BLaER1 (cell line): ENCODE measurements at regions not wholly inside any gene's neighbourhood (a gene's known extent, or its start where the extent isn't known, plus 50 kb on each side); places are given as distances from the start of the nearest gene placed in this dataset.

Experiments
- H3K27ac ChIP-seq: shearing (Covaris generic); formaldehyde crosslinking; 2 replicates; pipeline ENCODE4 v1.8.1; 2022
- H3K27me3 ChIP-seq: shearing (Covaris generic); formaldehyde crosslinking; 2 replicates; pipeline ENCODE4 v1.8.1; 2022
- H3K36me3 ChIP-seq: shearing (Covaris generic); formaldehyde crosslinking; 2 replicates; pipeline ENCODE4 v1.8.1; 2022
- H3K4me1 ChIP-seq: shearing (Covaris generic); formaldehyde crosslinking; 2 replicates; pipeline ENCODE4 v1.8.1; 2022
- H3K4me2 ChIP-seq: shearing (Covaris generic); formaldehyde crosslinking; 2 replicates; pipeline ENCODE4 v1.8.1; 2022
- H3K4me3 ChIP-seq: shearing (Covaris generic); formaldehyde crosslinking; 2 replicates; pipeline ENCODE4 v1.8.1; 2022
- H3K9ac ChIP-seq: shearing (Covaris generic); formaldehyde crosslinking; 2 replicates; pipeline ENCODE4 v1.8.1; 2022
- H3K9me3 ChIP-seq: shearing (Covaris generic); formaldehyde crosslinking; 2 replicates; pipeline ENCODE4 v1.8.1; 2022
- H4K20me1 ChIP-seq: shearing (Covaris generic); formaldehyde crosslinking; 2 replicates; pipeline ENCODE4 v1.8.1; 2022
- Cebpa-rat ChIP-seq: shearing (Covaris generic); IDR thresholded peaks from 2 replicates; pipeline ENCODE4 v1.8.1; 2022

DNA sequence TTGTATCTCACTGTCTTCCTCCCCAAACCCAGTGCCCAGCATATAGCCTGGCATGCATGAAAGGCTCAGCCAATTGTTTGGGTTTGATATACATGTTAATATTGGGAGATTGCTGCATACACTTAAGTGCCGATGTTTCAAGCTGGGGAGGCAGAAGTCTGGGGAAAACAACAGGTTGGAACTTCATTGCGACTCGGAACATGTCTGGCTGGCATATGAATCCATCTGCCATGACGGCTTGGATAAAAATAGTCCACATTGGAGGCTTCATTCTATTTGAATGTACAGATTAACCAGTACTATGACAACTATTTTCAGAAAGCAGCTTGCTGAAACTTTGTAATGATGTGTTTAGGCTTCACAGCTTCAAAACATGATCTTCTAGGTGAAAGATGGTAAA is 261.0 kb downstream of the CDH26 start:
- Histone ChIP-seq H3K4me3 (no peak overlapping the region), H3K4me2 (no peak overlapping the region), H3K36me3 (no peaks in the 10 kb centered on the region), H3K9ac (no peak overlapping the region), H3K27ac (no peak overlapping the region), H3K9me3 (no peaks in the 10 kb centered on the region), H3K4me1 (no peaks in the 10 kb centered on the region), H3K27me3 (no peaks in the 10 kb centered on the region), H4K20me1 (no peaks in the 10 kb centered on the region)
- TF ChIP-seq Cebpa-rat = no peak

DNA sequence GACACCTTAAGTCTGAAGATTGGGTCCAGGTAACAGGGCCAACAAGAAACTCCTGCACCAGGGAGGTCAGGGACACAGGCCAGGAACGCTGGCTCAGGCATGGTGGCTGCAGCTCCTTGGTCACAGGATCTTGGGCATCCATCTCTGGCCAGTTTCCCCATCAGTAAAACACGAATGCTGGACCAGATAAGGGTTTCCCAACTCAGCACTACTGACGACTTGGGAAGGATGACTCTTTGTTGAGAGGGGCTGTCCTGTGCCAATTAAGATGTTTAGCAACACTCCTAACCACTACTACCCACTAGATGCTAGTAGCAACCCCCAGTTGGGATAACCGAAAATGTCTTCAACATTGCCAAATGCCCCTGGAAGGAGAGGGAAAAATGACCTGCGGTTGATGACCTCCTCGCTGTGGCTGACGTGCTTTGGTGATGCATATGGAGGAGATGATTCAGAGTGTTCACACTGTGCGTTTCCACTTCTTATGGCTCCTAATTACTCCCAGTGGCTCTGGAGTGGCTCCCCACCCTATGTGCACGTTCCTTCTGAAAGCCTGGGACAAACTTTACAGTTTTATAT is 261.9 kb downstream of the CDH26 start:
- Histone ChIP-seq H3K9me3 (no peaks in the 10 kb centered on the region), H3K27ac (no peak overlapping the region), H4K20me1 (no peaks in the 10 kb centered on the region), H3K9ac (no peak overlapping the region), H3K4me1 (no peaks in the 10 kb centered on the region), H3K4me2 (no peak overlapping the region), H3K4me3 (no peak overlapping the region), H3K27me3 (no peaks in the 10 kb centered on the region), H3K36me3 (no peaks in the 10 kb centered on the region)
- TF ChIP-seq Cebpa-rat = no peak

DNA sequence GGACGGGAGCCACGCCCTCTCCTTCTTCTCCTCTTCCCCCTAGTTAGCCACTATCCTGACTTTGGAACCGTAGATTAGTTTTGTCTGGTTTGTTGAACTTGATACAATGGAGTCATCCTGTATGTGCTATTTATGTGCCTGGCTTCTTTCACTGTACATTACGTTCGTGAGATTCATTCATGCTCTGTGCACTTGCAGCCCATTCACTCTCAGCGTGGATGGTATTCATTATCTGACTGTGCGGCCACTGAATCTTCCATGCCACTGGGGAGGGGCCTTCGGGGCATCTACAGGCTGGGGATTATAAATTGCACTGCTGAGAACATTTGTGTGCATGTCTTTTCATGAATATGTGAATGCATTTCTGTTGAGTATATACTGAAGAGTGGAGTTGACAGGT is 262.5 kb downstream of the CDH26 start:
- H4K20me1 ChIP-seq = no peaks in the 10 kb centered on the region
- H3K9me3 ChIP-seq = no peaks in the 10 kb centered on the region
- H3K36me3 ChIP-seq = no peaks in the 10 kb centered on the region
- no peak overlapping the region for H3K4me2 ChIP-seq
- no peak overlapping the region for H3K27ac ChIP-seq
- H3K9ac ChIP-seq = no peak overlapping the region
- no peak for TF ChIP-seq Cebpa-rat
- H3K27me3 ChIP-seq = no peaks in the 10 kb centered on the region
- no peaks in the 10 kb centered on the region for H3K4me1 ChIP-seq
- H3K4me3 ChIP-seq = no peak overlapping the region

DNA sequence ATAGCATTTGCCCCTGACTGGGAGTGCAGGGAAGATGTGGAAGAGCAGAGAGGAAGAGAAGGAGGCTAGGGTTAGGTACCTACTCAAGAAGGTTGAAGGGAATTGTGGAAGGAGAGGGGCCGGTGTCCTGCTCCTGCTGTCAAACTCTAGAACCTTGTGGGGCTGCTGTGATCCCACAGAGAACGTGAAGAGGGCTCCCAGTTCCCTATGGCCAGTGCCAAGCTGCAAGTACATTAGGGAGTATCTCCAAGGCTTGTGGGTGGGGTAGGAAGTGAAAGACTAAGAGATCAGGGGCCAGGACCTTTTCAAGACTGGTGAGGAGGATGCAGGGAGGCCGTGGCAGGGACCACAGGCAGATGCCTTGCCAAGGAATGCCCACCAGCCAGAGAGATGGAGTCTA is 263.4 kb downstream of the CDH26 start:
- Histone ChIP-seq H3K4me3 (no peak overlapping the region), H3K4me1 (no peaks in the 10 kb centered on the region), H3K9me3 (peaks cover 2% of the 10 kb centered on the region; the same call in 1 of the 2 replicates), H3K36me3 (no peaks in the 10 kb centered on the region), H3K9ac (no peak overlapping the region), H3K4me2 (no peak overlapping the region), H3K27ac (no peak overlapping the region), H4K20me1 (no peaks in the 10 kb centered on the region), H3K27me3 (no peaks in the 10 kb centered on the region)
- no peak for TF ChIP-seq Cebpa-rat

DNA sequence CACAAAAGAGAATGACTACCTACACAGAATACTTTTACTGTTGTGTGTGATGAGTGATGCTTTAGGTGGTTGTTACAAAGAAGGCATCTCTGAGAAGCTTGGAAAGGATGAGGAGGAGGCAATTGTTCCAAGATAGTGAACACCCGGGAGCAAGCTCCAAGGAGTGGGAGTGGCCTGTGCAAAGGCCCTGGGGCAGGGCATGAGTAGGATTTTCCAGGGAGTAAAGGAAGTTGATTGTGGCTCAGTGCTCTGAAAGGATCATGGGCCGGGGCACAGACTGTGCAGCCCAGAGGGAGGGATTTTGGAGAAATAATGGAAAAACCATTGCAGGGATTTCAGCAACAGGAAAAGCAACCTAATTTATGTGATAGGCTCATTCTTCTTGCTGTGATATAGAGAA is 264.3 kb downstream of the CDH26 start:
- Histone ChIP-seq H3K27me3 (no peaks in the 10 kb centered on the region), H3K9ac (no peak overlapping the region), H3K36me3 (no peaks in the 10 kb centered on the region), H4K20me1 (no peaks in the 10 kb centered on the region), H3K9me3 (peaks cover 11% of the 10 kb centered on the region), H3K4me1 (no peaks in the 10 kb centered on the region), H3K4me3 (no peak overlapping the region), H3K4me2 (no peak overlapping the region), H3K27ac (no peak overlapping the region)
- no peak for TF ChIP-seq Cebpa-rat

DNA sequence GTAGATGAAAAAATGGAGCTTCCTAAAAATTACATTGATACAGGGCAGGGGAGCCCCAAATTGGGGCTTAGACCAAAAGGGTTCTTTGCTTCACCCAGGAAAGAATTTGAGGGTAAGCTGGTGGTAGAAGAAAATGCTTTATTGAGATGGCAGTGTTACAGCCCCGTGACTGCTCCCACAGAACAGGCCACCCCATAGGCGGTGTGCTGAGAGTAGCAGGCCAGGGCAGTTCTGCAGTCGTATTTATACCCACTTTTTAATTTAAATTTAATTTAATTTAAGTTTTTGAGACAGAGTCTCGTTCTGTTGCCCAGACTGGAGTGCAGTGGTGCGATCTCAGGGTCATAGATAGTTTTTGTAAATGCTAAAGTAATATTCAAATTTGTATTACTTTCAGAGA is 265.0 kb downstream of the CDH26 start:
- Histone ChIP-seq H3K27me3 (no peaks in the 10 kb centered on the region), H3K36me3 (no peaks in the 10 kb centered on the region), H3K4me2 (no peak overlapping the region), H3K4me3 (no peak overlapping the region), H3K9ac (no peak overlapping the region), H4K20me1 (no peaks in the 10 kb centered on the region), H3K27ac (no peak overlapping the region), H3K9me3 (peaks cover 11% of the 10 kb centered on the region), H3K4me1 (peaks cover 2% of the 10 kb centered on the region; the same call in 1 of the 2 replicates)
- TF ChIP-seq Cebpa-rat = no peak

DNA sequence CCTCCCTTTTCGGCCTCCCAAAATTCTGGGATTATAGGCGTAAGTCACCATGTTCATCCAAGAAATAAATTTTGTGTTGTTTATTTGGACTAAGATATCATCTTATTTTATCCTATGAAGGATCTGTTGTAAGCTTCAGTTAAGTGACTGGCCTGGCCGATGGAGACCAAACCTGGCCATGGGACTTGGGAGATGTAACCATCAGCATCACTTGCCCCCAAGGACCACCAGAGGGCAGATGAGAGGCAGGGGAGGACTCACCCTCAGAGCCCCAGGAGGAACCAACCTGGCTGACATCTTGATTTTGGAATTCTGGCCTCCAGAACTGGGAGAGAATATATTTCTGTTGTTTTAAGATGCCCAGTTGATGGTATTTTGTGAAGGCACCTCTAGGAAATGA is 266.7 kb downstream of the CDH26 start:
- no peak overlapping the region for H3K27ac ChIP-seq
- H3K9ac ChIP-seq = no peak overlapping the region
- H3K4me3 ChIP-seq = no peak overlapping the region
- H3K27me3 ChIP-seq = no peaks in the 10 kb centered on the region
- H3K4me1 ChIP-seq = peaks cover 3% of the 10 kb centered on the region; the same call in 1 of the 2 replicates
- peaks cover 19% of the 10 kb centered on the region for H3K9me3 ChIP-seq
- no peak for TF ChIP-seq Cebpa-rat
- no peaks in the 10 kb centered on the region for H4K20me1 ChIP-seq
- no peaks in the 10 kb centered on the region for H3K36me3 ChIP-seq
- H3K4me2 ChIP-seq = no peak overlapping the region

DNA sequence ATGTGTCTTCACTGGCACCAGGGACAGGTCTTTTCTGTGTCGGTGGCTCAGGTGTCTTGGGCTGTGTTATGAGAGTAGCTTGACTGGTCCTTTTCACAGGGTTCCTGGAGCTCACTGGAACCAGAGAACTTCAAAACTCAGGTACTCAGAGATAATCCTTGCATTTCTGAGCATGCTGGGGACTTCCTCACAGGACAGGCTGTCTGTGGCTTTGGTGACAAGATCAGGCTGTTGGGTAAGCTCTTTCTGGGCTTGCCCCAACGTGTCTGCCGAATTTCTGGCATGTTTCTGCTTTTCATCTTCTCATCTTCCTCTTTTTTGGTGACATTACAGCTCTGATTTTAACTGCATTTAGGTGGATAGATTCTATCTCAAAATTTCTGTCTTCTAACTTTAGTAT is 270.0 kb downstream of the CDH26 start:
- peaks cover 3% of the 10 kb centered on the region; the same call in 1 of the 2 replicates for H3K4me1 ChIP-seq
- TF ChIP-seq Cebpa-rat = no peak
- no peaks in the 10 kb centered on the region for H3K27me3 ChIP-seq
- peaks cover 32% of the 10 kb centered on the region for H3K9me3 ChIP-seq
- H3K4me3 ChIP-seq = no peak overlapping the region
- H3K4me2 ChIP-seq = no peak overlapping the region
- no peak overlapping the region for H3K27ac ChIP-seq
- H3K36me3 ChIP-seq = no peaks in the 10 kb centered on the region
- no peaks in the 10 kb centered on the region for H4K20me1 ChIP-seq
- no peak overlapping the region for H3K9ac ChIP-seq

DNA sequence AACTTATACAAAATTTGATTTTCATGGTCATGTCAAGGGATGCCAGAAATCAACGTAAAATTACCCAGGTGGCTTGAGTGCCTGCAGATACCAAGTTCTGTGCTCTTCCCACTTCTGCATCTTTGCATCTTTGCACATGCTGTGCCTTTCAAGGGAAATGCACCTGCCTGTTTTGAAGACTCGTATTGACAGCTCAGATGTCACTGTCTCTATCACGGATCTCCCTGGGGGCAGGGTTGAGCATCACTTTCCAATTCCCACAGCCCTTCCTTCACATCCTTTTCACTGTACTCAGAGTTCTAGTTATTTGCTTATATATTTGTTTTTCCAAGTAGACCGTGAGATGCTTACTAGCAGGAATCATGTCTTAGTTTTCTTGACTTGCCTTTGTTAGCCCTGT is 274.2 kb downstream of the CDH26 start:
- peaks cover 22% of the 10 kb centered on the region for H3K9me3 ChIP-seq
- no peak for TF ChIP-seq Cebpa-rat
- H3K36me3 ChIP-seq = no peaks in the 10 kb centered on the region
- H3K4me2 ChIP-seq = no peak overlapping the region
- no peak overlapping the region for H3K27ac ChIP-seq
- no peak overlapping the region for H3K4me3 ChIP-seq
- H3K4me1 ChIP-seq = peaks cover 3% of the 10 kb centered on the region; the same call in 1 of the 2 replicates
- no peaks in the 10 kb centered on the region for H3K27me3 ChIP-seq
- no peak overlapping the region for H3K9ac ChIP-seq
- H4K20me1 ChIP-seq = no peaks in the 10 kb centered on the region

DNA sequence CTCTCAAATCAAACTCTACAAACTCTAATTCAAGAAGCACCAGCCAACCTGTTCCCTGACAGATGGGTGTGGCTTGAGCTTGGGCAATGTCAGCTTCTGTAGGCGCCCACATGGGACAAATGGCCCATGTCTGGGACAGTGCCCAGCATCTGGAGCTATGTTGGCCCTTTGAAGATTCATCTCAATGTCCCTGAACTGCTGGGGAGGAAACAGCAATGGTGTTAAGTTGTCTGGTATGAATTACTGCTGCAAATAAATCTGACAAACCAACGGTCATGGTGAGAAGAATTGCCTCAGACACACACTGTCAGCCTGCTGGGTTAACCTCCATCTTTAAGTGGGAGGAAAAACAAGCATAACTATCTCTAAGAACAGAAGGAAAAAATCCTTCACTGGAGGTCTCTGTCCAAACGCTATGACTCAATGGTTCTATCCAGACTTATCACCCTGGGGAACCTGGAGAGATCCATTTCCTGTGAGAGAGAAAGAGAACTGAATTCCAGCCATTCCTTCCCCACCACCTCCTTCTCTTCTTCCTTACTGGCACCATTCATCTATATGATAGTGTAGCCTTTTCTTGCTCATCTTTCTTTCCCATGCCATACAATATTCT is 274.9 kb downstream of the CDH26 start:
- Histone ChIP-seq H3K27me3 (no peaks in the 10 kb centered on the region), H3K27ac (no peak overlapping the region), H3K36me3 (no peaks in the 10 kb centered on the region), H3K9ac (no peak overlapping the region), H4K20me1 (no peaks in the 10 kb centered on the region), H3K4me1 (peaks cover 2% of the 10 kb centered on the region; the same call in 1 of the 2 replicates), H3K4me2 (no peak overlapping the region), H3K9me3 (peaks cover 21% of the 10 kb centered on the region), H3K4me3 (no peak overlapping the region)
- TF ChIP-seq Cebpa-rat = no peak
